GM12865 (cell line): ENCODE measurements at regions not wholly inside any gene's neighbourhood (a gene's known extent, or its start where the extent isn't known, plus 50 kb on each side); places are given as distances from the start of the nearest gene placed in this dataset.

Experiments used
- DNase-seq: peaks from one replicate; pipeline ENCODE4 v3.0.0; 2010; ENCODE audit warnings: low read depth
- H3K4me3 ChIP-seq: 2 replicates; pipeline ENCODE4 v1.5.1; 2011; ENCODE audit warnings: mild to moderate bottlenecking, low read depth, low read length, control low read depth
- CTCF ChIP-seq: IDR thresholded peaks from 2 replicates; pipeline ENCODE4 v1.5.1; 2011; ENCODE audit warnings: low read length, control low read depth, low read depth, inconsistent platforms; ENCODE audit not compliant: insufficient read depth; ENCODE audit errors: missing control alignments

- no peak for TF ChIP-seq CTCF
- DNase-seq: no peak
- H3K4me3 ChIP-seq: no peak overlapping the region
These were observed 987.9 kb downstream of the ADGRL2 start for GRCh38 chr1:82788660-82789059.

- no peak for DNase-seq
- H3K4me3 ChIP-seq: no peak overlapping the region
- TF ChIP-seq CTCF: no peak
These were observed 987.3 kb downstream of the ADGRL2 start for GRCh38 chr1:82788038-82788437.

GRCh38 chr1:82786883-82787282 lies 986.1 kb downstream of the ADGRL2 start:
- no peak for TF ChIP-seq CTCF
- no peak for DNase-seq
- H3K4me3 ChIP-seq: no peak overlapping the region

GRCh38 chr1:82785268-82785790 lies 984.6 kb downstream of the ADGRL2 start:
- no peak for TF ChIP-seq CTCF
- no peak for DNase-seq
- no peak overlapping the region for H3K4me3 ChIP-seq

- TF ChIP-seq CTCF: no peak
- no peak overlapping the region for H3K4me3 ChIP-seq
- DNase-seq: no peak
These were observed 982.3 kb downstream of the ADGRL2 start for GRCh38 chr1:82783044-82783443.

- no peak for TF ChIP-seq CTCF
- no peak for DNase-seq
- no peak overlapping the region for H3K4me3 ChIP-seq
These were observed 981.9 kb downstream of the ADGRL2 start for GRCh38 chr1:82782599-82782998.

- TF ChIP-seq CTCF: peak; percentile 28
- DNase-seq: no peak
- H3K4me3 ChIP-seq: no peak overlapping the region
These were observed 977.9 kb downstream of the ADGRL2 start for GRCh38 chr1:82778612-82779011.
